ENCODE measurements at regions not wholly inside any gene's neighbourhood (a gene's known extent, or its start where the extent isn't known, plus 50 kb on each side); places are given as distances from the start of the nearest gene placed in this dataset.

DNA sequence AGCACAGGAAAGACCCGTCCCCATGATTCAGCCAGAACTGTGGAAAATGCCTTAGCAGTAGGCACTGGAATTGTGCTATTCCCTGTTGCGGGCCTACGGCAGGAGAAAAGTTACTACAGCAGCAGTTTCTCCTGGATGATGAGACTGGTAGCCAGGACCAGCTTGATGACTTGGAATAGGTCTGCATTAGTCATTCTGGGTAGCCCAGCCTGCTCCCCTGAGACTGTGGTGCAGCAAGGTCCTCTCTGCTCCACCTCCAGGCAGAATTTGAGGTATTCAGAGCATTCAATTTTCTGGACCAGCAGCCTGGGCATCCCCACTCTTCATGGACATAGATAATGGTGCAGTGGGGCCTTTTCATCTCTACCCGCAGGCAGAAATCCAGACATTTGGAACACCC lies 490.0 kb downstream of the SH2D4B start:
- no peak for DNase-seq

DNA sequence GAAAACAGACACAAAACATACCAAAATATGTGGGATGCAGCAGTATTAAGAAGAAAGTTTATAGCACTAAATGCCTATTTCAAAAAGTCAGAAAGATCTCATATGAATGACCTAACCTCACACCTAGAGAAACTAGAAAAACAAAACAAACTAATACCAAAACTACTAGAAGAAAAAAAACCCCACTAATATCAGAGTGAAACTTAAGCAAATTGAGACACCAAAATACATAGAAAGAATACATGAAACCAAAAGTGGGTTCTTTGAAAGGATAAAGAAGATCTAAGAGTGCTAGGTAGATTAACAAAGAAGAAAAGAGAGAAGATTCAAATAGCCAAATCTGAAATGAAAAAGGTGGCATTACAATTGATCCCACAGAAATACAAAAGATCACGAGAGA lies 494.1 kb downstream of the SH2D4B start:
- no peak for DNase-seq

DNA sequence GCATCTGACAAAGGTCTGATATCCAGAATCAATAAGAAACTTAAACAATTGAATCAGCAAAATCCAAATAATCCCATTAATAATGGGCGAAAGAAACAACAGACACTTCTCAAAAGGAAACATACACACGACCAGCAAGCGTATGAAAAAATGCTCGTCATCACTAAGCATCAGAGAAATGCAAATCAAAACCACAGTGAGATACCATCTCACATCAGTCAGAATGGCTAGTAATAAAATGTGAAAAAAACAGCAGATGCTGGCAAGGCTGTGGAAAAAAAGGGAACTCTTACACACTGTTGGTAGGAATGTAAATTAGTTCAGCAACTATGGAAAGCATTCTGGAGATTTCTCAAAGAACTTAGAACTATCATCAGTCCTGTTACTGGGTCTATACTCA lies 496.7 kb downstream of the SH2D4B start:
- no peak for DNase-seq

DNA sequence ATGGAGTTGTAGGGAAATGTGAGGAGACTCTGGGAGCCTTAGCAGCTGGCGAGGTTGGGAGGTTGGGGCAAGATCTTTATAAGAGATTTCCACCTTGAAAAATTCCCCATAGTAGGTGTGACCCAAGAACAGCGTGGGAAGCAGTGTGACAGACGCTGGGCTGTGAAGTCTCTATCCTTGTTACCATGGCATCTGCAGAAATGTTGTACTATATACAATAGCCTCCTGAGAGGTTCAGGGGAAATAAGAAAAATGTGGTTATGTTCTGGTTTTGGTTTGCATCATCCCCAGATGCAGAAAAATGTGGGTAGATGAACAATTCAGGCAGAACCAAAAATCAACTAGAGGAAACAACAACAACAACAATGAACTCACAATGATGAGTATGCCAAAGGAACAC lies 498.6 kb downstream of the SH2D4B start:
- DNase-seq = no peak

DNA sequence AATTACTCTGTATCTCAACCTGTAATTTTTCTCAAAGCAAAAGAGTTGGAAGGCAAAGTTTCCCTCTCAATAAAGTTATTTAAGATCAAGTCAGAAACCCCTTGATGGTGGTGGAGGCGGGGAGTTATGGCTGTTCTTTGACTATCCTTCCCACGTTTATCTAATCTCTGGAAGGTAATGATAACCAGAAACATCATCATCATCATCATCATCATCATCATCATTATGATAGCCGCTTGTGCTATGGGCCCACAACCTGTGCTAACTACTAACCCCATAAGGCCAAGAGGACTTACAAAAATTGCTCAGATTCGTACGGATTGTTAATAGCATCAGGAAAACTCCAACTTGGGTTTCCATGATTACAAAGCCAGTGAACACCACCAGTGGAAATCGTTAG lies 502.3 kb downstream of the SH2D4B start:
- DNase-seq = no peak

DNA sequence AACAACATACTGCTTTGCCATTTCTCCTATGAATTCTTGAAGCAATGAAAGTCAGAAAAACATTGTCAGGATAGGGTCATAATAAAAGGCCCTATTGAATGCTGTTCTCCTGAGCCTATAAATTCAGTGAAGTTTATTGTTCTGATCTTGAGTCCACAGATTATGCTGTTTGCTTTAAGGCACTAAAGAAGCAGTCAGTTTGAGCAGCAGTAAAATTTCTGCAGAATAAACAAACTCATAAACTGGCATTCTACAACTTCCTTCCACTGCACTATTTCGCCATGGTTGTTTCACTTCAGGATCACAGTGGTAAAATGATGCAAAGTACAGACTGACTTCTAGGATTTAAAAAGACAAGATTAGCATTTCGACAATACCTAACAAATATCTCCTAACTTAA lies 503.2 kb downstream of the SH2D4B start:
- no peak for DNase-seq

DNA sequence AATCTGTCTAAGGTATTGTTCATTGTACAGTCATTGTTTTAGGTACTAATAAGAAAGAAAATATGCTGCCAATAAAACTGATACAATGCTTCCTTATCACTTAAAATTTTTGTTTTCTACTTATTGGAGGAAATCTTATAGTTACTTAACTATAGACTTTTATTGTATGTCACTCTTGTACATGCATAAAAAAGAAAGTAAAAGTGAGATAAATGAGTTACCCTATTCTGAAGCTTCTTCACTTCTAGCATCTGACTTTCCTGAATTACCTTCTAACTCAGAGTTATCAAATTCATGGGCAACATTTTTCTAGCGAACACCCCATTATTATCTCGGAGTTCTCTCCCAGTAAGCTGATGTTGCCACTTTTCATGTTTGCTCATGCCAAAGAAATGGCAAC lies 504.9 kb downstream of the SH2D4B start:
- no peak for DNase-seq

DNA sequence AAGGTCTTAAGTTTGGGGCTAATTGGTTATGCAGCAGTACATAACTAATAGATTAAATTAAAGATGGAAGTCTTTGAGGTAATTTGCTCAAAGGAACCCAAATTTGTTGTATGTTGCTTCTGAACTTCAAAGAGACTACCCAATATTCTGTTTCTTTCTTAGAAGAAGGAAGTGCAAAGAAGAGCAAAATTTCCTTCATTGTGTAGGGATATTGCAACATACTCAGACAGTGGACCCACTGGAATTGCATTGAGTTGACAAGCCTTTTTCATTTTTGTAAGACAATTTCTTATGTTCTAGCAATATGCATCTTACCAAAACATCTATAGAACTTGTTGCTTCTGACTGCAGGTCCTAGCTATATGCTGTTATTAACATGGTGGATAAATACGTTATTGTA lies 527.8 kb downstream of the SH2D4B start:
- no peak for DNase-seq

DNA sequence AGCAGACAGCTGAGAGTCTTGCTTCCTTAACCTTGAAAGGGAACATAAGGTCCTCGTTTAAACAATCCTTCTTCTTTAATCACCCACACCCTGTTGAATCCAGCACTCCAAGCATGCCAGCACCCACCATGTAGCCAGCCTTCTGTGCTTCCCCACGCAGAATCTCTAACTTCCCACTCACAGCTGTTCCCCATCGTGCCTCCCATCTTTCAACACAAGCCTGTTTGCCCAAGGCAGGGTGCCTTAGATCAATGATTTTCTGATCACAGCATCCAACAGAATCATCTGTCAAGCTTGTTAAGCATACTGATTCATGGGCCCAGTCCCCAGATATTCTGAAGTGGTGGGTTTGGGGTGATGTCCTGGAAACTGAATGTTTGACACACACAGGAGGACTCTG lies 530.8 kb downstream of the SH2D4B start:
- DNase-seq = no peak

DNA sequence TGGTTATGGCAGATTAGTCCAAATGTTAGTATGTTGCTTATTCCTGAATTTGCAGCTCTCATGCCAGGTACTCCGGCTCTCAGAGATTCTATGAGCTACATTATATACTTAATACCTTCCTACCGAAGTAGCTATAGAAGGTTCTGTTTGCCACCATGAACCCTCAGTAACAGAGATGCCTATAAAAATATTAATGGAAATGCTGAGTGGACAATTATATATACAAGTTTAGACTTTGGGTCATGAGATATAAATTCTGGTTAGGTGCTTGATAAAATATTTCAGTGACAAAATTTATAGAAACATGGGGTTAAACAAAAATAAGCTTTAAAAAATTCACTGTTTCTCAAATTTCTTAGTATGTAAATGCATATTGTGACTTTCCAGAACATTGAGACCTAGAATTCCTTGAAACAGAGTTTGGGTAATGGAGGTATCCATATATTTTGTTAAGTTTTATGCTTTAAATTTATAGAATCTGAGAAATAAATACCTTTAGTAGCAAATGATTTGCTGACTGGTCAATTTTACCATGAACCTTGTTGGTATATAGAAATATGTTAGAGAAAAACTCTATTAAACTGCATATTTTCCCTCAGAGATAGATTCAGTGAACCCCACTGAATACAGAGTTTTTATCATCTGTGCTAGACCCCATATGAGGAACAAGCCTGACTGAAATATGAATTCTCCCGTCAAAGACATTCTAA lies 533.5 kb downstream of the SH2D4B start:
- DNase-seq = no peak

DNA sequence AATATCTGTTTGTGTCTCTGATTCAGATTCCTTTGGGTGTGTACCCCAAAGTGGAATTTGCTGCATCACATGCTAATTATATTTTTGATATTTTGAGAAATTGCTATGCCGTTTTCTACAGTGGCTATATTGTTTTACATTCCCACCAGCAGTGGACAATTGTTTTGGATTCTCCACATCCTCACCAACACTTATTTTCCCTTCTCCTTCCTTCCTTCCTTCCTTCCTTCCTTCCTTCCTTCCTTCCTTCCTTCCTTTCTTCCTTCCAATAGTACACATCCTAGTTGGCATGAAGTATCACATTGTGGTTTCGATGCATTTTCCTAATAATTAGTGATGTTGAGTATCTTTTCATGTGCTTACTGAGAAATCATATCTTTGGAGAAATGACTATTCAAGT lies 535.5 kb downstream of the SH2D4B start:
- DNase-seq = no peak

DNA sequence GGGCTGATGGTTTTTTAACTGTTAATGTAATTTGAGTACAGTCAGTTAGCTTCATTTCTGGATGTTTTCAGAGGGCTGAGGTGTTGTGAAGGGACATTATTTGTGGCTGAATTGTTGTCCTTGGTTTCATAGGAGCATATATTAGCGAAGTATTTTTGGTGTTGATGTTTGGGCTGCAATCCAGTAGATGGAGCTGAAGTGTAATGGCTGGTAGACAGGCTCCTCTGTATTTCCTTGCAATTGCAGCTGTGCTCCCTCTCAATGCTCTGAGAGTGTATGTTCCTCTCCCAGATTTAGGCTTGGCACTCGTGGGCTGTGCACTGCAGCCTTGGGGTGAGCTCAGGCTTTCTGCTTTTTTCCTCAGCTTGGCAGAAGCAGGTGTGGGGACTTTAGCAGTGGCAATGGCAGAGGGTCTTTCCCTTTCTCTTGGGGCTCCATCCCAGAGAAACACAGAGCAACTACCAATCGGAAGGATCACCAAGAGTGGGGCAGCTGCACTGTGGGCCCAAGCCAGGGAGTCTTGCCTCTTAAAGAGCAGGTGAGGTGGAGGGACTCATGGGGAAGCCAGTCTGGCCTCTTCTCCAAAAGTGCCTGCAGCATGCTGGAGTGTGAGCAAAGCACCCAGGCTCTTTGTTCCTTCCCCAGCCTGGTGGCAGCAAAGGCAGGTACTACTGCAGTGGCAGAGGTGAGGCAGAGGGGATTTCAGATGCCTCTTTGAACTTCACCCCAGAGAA lies 544.4 kb downstream of the SH2D4B start:
- DNase-seq = no peak

DNA sequence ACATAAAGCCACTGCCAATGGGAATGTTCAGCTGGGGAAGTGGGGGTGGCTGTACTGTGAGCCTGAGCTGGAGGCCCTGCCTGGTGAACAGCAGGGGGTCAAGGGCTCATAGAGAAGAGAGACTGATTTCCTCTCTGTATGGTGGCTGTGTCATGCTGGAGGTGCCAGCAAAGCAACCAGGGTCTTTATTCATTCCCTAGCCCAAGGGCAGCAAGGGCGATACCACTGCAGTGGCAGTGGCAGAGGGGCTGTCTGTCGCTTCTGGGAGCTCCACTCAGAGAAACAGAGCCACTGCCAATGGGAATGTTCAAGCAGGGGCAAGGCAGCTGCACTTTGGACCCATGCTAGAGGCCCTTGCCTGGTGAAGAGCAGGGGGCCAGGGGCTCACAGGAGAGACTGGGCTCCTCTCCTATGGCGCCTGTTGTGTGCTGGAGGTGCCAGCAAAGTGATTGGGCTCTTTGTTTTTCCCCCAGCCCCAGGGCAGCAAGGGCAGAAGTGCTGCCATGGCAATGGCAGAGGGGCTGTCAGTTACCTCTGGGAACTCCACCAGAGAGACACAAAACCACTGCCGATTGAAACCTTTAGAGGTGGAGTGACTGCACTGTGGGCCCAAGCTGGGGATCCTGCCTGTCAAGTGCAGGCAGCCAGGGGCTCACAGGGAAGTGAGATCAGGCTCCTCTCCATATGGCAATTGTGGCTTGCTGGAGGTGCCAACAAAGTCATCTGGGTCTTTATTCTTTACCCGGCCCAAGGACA lies 545.1 kb downstream of the SH2D4B start:
- DNase-seq = no peak

DNA sequence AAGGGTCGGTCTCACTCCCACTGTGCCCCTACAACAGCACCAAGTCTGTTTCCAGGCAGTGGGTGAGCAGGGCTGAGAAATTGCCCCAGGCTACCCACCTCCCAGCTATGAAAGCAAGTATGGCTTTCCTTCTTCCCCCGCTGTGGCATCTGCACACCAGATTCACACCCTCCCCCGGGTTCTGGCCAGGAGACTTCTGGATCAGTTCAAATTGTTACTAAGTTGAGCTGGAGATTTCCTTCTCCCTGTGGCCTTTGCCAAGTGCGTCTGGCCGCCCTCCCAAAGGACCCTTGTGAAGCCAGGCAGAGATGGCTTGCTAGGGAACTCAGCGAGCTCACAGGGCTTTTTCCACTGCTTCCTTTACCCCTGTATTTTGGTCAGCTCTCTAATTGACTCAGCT lies 555.4 kb downstream of the SH2D4B start:
- DNase-seq = no peak

DNA sequence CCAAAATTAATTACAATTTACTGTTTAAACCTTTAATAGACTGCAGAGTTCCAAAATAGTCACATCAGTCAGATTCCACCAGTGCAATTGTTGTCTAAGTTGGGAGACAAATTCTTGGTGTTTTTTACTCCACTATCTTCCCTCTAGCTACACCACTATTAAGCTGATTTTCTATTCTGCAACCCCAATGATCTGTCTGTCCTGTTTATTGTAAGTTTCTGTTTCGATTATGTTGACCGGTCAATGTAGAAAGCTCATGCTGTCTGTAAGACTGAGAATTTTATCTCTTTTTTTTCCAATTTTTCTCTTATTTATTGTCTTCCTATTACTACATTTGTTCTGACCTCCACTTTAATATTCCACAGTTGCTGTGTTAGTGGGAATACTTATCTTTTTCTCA lies 557.5 kb downstream of the SH2D4B start:
- no peak for DNase-seq

DNA sequence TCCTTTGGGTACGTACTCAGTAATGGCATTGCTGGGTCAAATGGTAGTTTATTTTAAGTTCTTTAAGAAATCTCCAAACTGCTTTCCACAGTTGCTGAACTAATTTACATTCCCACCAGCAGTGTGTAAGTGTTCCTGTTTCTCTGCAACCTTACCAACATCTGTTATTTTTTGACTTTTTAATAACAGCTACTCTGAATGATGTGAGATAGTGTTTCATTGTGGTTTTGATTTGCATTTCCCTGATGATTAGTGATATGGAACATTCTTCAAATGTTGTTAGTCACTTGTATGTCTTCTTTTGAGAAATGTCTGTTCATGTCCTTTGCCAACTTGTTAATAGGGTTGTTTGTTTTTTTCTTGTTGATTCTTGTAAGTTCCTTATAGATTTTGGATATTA lies 558.9 kb downstream of the SH2D4B start:
- no peak for DNase-seq

DNA sequence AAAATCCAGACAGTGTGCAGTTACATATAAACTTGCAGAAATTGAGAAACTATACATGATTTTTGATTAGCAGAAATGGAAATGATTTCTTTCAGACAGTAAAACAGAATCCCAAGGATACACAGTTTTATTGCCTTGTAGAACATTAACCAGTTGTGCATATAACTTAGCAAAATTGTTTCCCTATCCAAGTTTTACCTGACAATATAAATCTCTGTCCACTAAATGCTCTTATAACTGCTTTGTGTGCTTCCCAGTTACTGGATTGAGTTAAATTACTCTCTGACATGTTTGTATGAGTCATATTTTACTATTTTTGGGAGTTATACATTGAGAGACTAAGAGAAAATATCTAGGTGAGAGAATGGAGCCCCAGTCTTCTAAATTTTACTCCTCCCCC lies 563.4 kb downstream of the SH2D4B start:
- DNase-seq = no peak

DNA sequence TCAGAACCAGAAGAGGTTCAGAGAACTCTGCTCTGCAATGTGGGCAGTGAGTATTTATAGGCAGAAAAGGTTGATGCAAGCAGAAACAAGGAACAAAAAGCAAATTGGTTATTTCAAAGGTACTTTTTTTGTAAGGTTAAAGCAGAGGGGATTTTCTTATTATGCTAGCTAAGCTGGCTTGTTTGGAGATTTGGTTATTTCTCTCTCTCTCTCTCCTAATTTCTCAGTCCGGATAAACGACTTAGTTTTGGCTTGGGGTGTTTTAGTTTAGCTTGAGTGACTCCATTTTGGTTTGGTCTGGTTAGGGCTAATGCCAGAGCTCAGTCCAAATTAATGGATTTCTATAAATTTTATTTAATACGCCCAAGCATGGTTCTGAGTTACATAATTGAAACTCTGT lies 566.8 kb downstream of the SH2D4B start:
- no peak for DNase-seq

DNA sequence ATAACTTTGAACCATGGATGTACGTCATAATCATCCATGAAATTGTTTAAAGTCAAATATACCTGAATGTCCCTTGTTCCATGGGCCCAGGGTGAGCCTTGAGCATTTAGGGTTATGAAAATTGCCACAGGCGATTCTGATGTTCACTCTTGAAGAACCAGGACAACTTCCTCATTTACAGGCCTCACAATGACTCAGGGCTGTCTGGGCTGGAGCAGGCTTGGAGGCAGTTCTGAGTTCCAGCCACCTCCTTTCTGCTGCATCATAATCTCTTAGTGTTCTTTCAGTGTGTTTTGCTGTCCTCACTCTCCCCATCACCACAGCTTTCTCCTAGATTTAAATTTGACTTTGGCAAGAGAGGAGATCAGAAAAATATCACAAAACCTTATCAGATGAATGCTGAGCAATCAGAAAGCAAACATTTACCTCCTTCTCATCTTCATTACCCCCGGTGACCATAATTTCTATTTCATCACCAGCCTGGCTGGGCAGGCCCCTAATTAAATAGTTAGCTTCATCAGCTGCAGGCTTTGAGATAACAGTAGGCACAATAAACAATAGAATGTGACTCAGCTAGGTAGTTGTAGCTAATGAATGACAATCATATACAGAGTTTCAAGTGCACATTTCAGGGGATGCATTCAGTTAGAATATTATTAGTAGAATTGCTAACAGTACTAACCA lies 571.0 kb downstream of the SH2D4B start:
- no peak for DNase-seq

DNA sequence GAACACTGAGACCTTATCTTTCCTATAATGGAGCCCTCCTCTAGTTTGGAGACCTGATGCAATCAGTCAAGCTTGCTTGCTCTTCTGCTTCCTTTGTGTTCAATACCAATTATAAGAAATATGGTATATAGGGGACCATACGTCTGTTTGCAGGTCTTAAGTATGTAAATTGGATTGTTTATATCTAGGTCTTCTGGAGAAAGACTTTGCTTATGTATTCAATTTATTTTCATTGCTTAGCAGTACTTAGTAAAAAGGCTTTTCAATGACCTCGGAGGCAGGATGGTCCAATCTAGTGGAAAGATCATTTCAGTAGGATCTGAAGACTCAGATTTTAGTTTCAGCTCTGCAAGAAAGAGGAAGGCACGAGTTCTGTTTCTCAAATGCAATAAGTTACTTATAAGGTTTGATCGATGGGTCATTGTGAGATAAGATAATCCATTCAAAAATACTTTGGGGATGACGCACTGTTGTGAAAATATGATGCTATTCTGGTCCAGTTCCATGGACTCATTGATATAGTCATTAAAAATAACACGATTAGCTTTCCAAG lies 571.6 kb downstream of the SH2D4B start:
- no peak for DNase-seq

DNA sequence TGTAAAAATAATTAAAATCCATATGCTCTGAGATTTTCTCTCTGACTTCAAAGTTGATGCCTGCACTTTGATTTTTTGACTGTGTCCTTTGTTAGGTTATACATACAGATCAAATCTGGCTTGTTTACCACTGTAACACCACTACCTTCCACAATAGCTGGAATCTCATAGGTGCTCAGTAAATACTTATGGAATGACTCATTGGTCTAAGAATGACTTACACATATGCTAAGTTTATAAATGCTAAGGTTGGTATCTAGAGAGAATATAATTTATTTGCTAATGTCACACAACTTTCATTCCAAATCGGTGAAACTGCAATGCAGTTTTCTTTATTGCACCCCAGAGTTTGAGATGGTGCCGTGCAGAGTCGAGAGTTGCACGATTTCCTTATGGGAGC lies 578.5 kb downstream of the SH2D4B start:
- DNase-seq = no peak

DNA sequence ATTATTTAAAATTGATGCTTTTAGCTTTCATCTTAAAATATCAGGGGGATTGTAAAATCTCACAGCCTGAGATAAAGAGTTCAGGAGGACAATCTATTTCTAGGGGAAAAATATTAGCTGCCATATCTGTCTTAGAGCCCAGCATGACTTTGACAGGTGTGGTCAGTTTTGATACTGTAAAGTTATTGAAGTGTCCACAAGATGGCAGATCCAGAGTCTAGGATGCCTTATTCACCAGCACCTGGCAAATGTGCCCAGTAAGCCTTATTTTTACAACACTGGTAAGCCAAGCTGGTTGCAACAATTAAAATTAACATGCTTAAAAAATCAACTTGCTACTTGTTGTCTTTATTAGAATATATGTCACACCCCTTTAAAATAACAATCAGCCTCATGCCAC lies 579.3 kb downstream of the SH2D4B start:
- no peak for DNase-seq

DNA sequence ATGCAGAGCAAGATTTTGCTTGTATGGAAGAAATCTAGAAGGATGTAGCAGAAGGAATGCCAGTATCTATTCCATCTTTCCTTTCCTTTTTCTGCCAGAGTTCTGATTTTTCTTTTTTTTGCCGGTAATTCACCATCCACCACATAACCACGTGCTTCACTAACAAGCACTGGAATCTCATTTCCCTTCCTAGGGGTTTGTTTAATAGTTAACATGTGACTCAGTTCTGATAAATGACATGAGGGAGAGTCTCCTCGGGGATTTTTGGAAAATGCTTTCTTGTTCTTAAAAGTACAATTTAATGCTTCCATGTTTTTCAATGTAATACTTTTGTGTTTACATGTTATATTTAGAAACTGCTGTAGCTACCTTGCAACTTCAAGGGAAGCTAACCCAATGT lies 590.2 kb downstream of the SH2D4B start:
- no peak for DNase-seq

All from right forelimb (tissue), 1 donor.